Progenitor cell of endocrine pancreas (in vitro differentiated cells): ENCODE measurements at regions not wholly inside any gene's neighbourhood (a gene's known extent, or its start where the extent isn't known, plus 50 kb on each side); places are given as distances from the start of the nearest gene placed in this dataset.

ENCODE experiments used
- DNase-seq: peaks from one replicate; pipeline ENCODE4 v3.0.0; 2021; ENCODE audit warnings: low spot score; ENCODE audit not compliant: unreplicated experiment
- H3K27ac Mint-ChIP-seq: 2 replicates; pipeline ENCODE4 v1.8.0; 2021; ENCODE audit warnings: mild to moderate bottlenecking, moderate library complexity, mixed read lengths
- H3K27me3 Mint-ChIP-seq: 2 replicates; pipeline ENCODE4 v1.8.0; 2021; ENCODE audit warnings: mixed read lengths
- H3K36me3 Mint-ChIP-seq: 2 replicates; pipeline ENCODE4 v1.8.0; 2022; ENCODE audit warnings: mixed read lengths; ENCODE audit not compliant: insufficient read depth
- H3K4me1 Mint-ChIP-seq: 2 replicates; pipeline ENCODE4 v1.8.0; 2021; ENCODE audit warnings: low read depth, mixed read lengths
- H3K4me3 Mint-ChIP-seq: 2 replicates; pipeline ENCODE4 v1.8.0; 2021; ENCODE audit warnings: low read depth, mild to moderate bottlenecking, moderate library complexity, mixed read lengths
- H3K9me3 Mint-ChIP-seq: 2 replicates; pipeline ENCODE4 v1.8.0; 2021; ENCODE audit warnings: low read depth, mixed read lengths
- TF ChIP-seq, protein P1 (sequence below): fragments of 200-600 bp; sonication (generic); IDR thresholded peaks from one replicate; pipeline ENCODE4 v1.5.0; 2021; ENCODE audit warnings: antibody characterized with exemption, mild to moderate bottlenecking; ENCODE audit not compliant: unreplicated experiment

DNA sequence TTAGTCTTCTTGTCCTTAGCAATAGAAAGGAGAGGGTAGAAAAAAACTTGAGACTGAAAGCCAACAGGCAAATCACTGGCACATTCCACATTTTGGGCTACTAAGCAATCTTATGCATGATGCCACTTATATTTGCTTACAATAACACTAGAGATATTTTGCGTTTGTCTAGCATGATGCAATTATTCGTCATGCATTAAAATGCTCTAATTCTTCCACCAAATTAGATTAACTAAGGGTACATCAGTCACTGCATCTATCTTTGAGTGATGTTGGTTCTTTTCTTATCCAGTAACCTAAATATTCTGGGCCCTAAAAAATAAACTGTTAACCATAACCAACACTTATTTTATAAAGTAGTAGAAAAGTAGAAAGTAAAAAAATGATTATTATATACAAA, 1311.7 kb upstream of the CDH2 start:
- no peaks in the 10 kb centered on the region for H3K9me3 Mint-ChIP-seq
- no peaks in the 10 kb centered on the region for H3K27me3 Mint-ChIP-seq
- DNase-seq = no peak
- no peak overlapping the region for H3K27ac Mint-ChIP-seq
- no peak overlapping the region for H3K4me3 Mint-ChIP-seq
- H3K36me3 Mint-ChIP-seq = no peaks in the 10 kb centered on the region
- H3K4me1 Mint-ChIP-seq = no peaks in the 10 kb centered on the region
- TF ChIP-seq, protein P1, sequence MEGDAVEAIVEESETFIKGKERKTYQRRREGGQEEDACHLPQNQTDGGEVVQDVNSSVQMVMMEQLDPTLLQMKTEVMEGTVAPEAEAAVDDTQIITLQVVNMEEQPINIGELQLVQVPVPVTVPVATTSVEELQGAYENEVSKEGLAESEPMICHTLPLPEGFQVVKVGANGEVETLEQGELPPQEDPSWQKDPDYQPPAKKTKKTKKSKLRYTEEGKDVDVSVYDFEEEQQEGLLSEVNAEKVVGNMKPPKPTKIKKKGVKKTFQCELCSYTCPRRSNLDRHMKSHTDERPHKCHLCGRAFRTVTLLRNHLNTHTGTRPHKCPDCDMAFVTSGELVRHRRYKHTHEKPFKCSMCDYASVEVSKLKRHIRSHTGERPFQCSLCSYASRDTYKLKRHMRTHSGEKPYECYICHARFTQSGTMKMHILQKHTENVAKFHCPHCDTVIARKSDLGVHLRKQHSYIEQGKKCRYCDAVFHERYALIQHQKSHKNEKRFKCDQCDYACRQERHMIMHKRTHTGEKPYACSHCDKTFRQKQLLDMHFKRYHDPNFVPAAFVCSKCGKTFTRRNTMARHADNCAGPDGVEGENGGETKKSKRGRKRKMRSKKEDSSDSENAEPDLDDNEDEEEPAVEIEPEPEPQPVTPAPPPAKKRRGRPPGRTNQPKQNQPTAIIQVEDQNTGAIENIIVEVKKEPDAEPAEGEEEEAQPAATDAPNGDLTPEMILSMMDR = no peak

DNA sequence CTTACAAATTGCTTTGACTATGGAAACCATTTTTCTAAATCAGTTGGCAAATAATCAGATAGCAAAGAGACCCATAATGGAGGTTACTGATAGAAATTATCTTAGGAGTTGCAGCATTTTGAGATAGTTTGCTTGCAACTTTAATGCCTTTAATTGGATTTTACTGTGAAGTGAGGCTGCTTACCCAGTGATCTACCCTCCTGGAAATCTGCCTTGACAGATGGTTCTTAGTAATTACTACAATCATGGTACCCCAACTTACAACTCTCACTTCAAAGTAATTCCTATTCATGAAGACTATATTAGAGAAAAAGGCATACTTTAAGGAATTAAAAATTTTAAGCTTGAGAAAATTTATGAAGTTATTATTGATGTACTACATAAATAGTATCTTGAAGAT, 1288.6 kb upstream of the CDH2 start:
- no peaks in the 10 kb centered on the region for H3K36me3 Mint-ChIP-seq
- TF ChIP-seq, protein P1 = no peak
- H3K27me3 Mint-ChIP-seq = no peaks in the 10 kb centered on the region
- no peaks in the 10 kb centered on the region for H3K9me3 Mint-ChIP-seq
- no peak overlapping the region for H3K4me3 Mint-ChIP-seq
- no peak overlapping the region for H3K27ac Mint-ChIP-seq
- DNase-seq = no peak
- H3K4me1 Mint-ChIP-seq = no peaks in the 10 kb centered on the region

- Mint-ChIP-seq H3K9me3 (peaks cover 4% of the 10 kb centered on the region), H3K36me3 (no peaks in the 10 kb centered on the region), H3K4me3 (no peak overlapping the region), H3K4me1 (no peaks in the 10 kb centered on the region), H3K27me3 (no peaks in the 10 kb centered on the region), H3K27ac (no peak overlapping the region)
- TF ChIP-seq, protein P1 = no peak
- no peak for DNase-seq
These were observed 1283.0 kb upstream of the CDH2 start for GRCh38 chr18:29459972-29460371.

DNA sequence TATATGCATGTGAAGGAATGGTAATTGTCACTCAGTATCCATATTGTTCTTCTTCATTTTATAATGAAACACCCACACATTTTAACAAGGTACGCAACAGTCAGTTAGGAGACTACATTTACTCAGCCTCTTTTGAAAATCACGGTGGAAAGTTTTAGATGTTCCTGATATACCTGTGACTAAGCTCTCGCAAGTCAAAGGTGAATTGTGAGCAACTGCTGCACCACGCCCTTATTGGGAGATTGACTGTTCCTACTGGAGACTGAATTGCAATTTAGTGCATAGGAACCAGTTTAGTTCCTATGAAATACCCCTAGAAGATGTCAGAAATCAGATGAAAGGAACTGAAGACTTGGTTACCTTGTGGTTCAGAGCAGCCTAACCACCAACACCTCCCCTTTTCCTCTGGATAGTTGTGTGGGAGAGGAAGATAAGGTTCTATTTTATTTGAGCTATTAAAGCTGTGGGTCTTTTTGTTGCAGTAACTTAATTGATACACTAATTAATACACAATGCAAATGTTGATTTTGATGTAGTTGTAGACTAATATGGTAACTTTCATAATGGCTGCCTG, 1280.5 kb upstream of the CDH2 start:
- TF ChIP-seq, protein P1 = no peak
- Mint-ChIP-seq H3K9me3 (peaks cover 11% of the 10 kb centered on the region), H3K27me3 (no peaks in the 10 kb centered on the region), H3K4me1 (no peaks in the 10 kb centered on the region), H3K4me3 (no peak overlapping the region), H3K36me3 (no peaks in the 10 kb centered on the region), H3K27ac (no peak overlapping the region)
- DNase-seq = no peak

DNA sequence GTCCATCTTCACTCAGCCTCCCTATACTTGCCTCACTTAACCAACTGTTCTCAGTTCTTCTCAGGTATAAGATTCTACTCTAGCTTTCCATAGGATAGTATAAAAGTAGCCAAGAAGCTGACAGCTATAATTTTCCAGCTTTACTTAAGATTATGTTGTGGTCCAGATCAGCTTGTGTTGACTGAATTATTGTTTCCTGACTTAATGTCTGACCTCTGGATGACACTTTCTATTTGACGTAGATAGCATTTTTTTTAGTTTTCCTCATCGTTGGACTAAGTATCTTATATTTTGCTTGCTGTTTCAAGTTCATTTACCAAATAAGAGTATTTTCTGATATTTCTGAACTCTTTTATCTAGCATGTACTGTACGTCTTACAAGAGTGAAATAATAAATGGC, 1272.5 kb upstream of the CDH2 start:
- H3K36me3 Mint-ChIP-seq = no peaks in the 10 kb centered on the region
- no peak overlapping the region for H3K27ac Mint-ChIP-seq
- H3K27me3 Mint-ChIP-seq = no peaks in the 10 kb centered on the region
- peaks cover 4% of the 10 kb centered on the region for H3K9me3 Mint-ChIP-seq
- no peaks in the 10 kb centered on the region for H3K4me1 Mint-ChIP-seq
- no peak overlapping the region for H3K4me3 Mint-ChIP-seq
- no peak for DNase-seq
- TF ChIP-seq, protein P1 = no peak
